ENCODE measurements at regions not wholly inside any gene's neighbourhood (a gene's known extent, or its start where the extent isn't known, plus 50 kb on each side); places are given as distances from the start of the nearest gene placed in this dataset.
"Not testable (repeated sequence)": the region's sequence is repeated elsewhere in the genome, so short reads cannot be mapped to it uniquely, and the experiment has no call there.

- no peak for DNase-seq (ENCODE audit: low spot score)
Observed at GRCh38 chr22:22977479-22978200, 90.0 kb downstream of the IGLL5 start.

- DNase-seq (ENCODE audit: low spot score), result no peak
Observed at GRCh38 chr22:22978637-22979036, 91.0 kb downstream of the IGLL5 start.

- DNase-seq (ENCODE audit: low spot score), result no peak
Observed at GRCh38 chr22:22979121-22979724, 91.1 kb upstream of the GNAZ start.

GRCh38 chr22:22979954-22980353, 90.4 kb upstream of the GNAZ start:
- DNase-seq (ENCODE audit: low spot score), result no peak

GRCh38 chr22:22981670-22982571, 88.4 kb upstream of the GNAZ start:
- DNase-seq (ENCODE audit: low spot score), result no peak

GRCh38 chr22:22982616-22983015, 87.7 kb upstream of the GNAZ start:
- no peak for DNase-seq (ENCODE audit: low spot score)

- no peak for DNase-seq (ENCODE audit: low spot score)
Observed at GRCh38 chr22:22983123-22983522, 87.2 kb upstream of the GNAZ start.

GRCh38 chr22:22983816-22984215, 86.5 kb upstream of the GNAZ start:
- DNase-seq (ENCODE audit: low spot score), result no peak

- DNase-seq (ENCODE audit: low spot score), result no peak
Observed at GRCh38 chr22:22984967-22985366, 85.4 kb upstream of the GNAZ start.

- DNase-seq (ENCODE audit: low spot score), result no peak
Observed at GRCh38 chr22:22986008-22986407, 84.3 kb upstream of the GNAZ start.

- no peak for DNase-seq (ENCODE audit: low spot score)
Observed at GRCh38 chr22:22986640-22987039, 83.7 kb upstream of the GNAZ start.

GRCh38 chr22:22988150-22988549, 82.2 kb upstream of the GNAZ start:
- no peak for DNase-seq (ENCODE audit: low spot score)

GRCh38 chr22:22988785-22989184, 81.5 kb upstream of the GNAZ start:
- DNase-seq (ENCODE audit: low spot score), result no peak

- DNase-seq (ENCODE audit: low spot score), result no peak
Observed at GRCh38 chr22:22989856-22990255, 80.5 kb upstream of the GNAZ start.

- not testable (repeated sequence) for DNase-seq (ENCODE audit: low spot score)
Observed at GRCh38 chr22:22990711-22991505, 79.4 kb upstream of the GNAZ start.

GRCh38 chr22:22992474-22992873, 77.8 kb upstream of the GNAZ start:
- no peak for DNase-seq (ENCODE audit: low spot score)

- no peak for DNase-seq (ENCODE audit: low spot score)
Observed at GRCh38 chr22:22993184-22993583, 77.1 kb upstream of the GNAZ start.

GRCh38 chr22:22995166-22995565, 75.2 kb upstream of the GNAZ start:
- DNase-seq (ENCODE audit: low spot score), result no peak

GRCh38 chr22:22996511-22997261, 73.6 kb upstream of the GNAZ start:
- no peak for DNase-seq (ENCODE audit: low spot score)

GRCh38 chr22:22997262-22997898, 72.9 kb upstream of the GNAZ start:
- no peak for DNase-seq (ENCODE audit: low spot score)

- DNase-seq (ENCODE audit: low spot score), result no peak
Observed at GRCh38 chr22:22997988-22998387, 72.3 kb upstream of the GNAZ start.
